Right lobe of liver (tissue), 6 donors: ENCODE measurements at regions not wholly inside any gene's neighbourhood (a gene's known extent, or its start where the extent isn't known, plus 50 kb on each side); places are given as distances from the start of the nearest gene placed in this dataset.

Source experiments
- ATAC-seq, 4 donors: fragments of 200-7000 bp; cut with Tn5 transposase; one replicate each; pipeline ENCODE4 v1.9.1; 2020; ENCODE audit warnings: mild to moderate bottlenecking in 4 of 4, moderate library complexity in 4 of 4
- DNase-seq, 3 donors: peaks; one replicate each; pipeline ENCODE4 v3.0.0-alpha.2; 2020
- H3K27ac ChIP-seq, 3 donors: fragments of 200-600 bp; one replicate each; pipeline ENCODE4 v1.8.0; 2022
- H3K27me3 ChIP-seq, 2 donors: fragments of 200-600 bp; one replicate each; pipeline ENCODE4 v1.8.0; 2022
- H3K36me3 ChIP-seq, 4 donors: fragments of 200-600 bp; sonication (generic) in 1 of 4; one replicate each; pipeline versions ENCODE4 v1.5.1 to v1.8.0; 2017 to 2022; ENCODE audit warnings: control low read depth in 1 of 4
- H3K4me1 ChIP-seq, 4 donors: fragments of 200-600 bp; sonication (generic) in 1 of 4; one replicate each; pipeline versions ENCODE4 v1.5.1 to v1.8.0; 2017 to 2022; ENCODE audit warnings: control low read depth in 1 of 4
- H3K4me3 ChIP-seq, 3 donors: fragments of 200-600 bp; one replicate each; pipeline ENCODE4 v1.8.0; 2022
- H3K9me3 ChIP-seq, 4 donors: fragments of 200-600 bp; sonication (generic) in 1 of 4; one replicate each; pipeline versions ENCODE4 v1.5.1 to v1.8.0; 2017 to 2022; ENCODE audit warnings: control low read depth in 1 of 4
- POLR2A ChIP-seq: fragments of 450-650 bp; IDR thresholded peaks from one replicate; pipeline ENCODE4 v1.6.1; 2017; ENCODE audit warnings: antibody characterized with exemption, mild to moderate bottlenecking
- WGBS: methylation state at CpG from one replicate; pipeline ENCODE4 v1.1.6; 2018; ENCODE audit warnings: low coverage, low lambda C conversion rate; ENCODE audit not compliant: insufficient coverage; ENCODE audit errors: missing lambda C conversion rate; 5-methylcytosine and 5-hydroxymethylcytosine counted together
- intact Hi-C, 2 donors: fragments of 100-400 bp; cut with DNase I; formaldehyde crosslinking; loops; one replicate each; pipeline versions ENCODE4 v1.11.2 to v1.14.1; 2022
- TF ChIP-seq, protein P1 (sequence below), 4 donors: fragments of 200-600 bp in 3 of 4; fragments of 450-650 bp in 1 of 4; IDR thresholded peaks; one replicate each; pipeline versions ENCODE4 v1.5.1 to v1.8.0; 2016 to 2022; ENCODE audit warnings: antibody characterized with exemption in 4 of 4, mild to moderate bottlenecking in 2 of 4
- donor health status: DM: no; HTN: yes; CAD: no.
- donor health status: DM: no; HTN: no; CAD: no.
- donor health status: DM: no; HTN: no; CAD: no.
- donor health status: DM: no; HTN: yes; CAD: no.
- donor health status: DM: no; HTN: yes; CAD: no.

DNA sequence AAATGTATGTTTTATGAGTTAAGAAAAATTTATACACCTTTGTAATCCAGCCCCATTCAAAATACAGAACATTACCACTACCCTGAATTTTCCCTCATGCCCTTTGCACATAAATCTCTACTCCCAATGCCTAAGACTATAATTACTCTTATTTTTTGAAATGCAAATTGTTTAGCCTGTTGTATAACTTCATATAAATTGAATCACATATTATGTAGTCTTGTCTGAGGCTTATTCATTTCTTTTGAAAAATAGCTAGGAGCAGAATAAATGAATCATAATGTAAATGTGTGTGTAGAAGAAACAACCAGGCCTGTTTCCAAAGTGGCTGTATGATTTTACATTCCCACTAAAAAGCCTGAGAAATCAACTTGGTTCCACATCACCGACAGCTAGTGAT, 319.8 kb downstream of the DCAF12L2 start:
- no peaks in the 10 kb centered on the region for H3K4me1 ChIP-seq
- no peak for DNase-seq
- 47% methylated on average over 1 of the region's 1 CpG for WGBS
- no peaks in the 10 kb centered on the region for H3K36me3 ChIP-seq
- ATAC-seq, result no peak
- no peaks in the 10 kb centered on the region for H3K27me3 ChIP-seq
- H3K9me3 ChIP-seq, result no peaks in the 10 kb centered on the region
- no peak overlapping the region for H3K27ac ChIP-seq
- H3K4me3 ChIP-seq, result no peak overlapping the region
- TF ChIP-seq, protein P1, sequence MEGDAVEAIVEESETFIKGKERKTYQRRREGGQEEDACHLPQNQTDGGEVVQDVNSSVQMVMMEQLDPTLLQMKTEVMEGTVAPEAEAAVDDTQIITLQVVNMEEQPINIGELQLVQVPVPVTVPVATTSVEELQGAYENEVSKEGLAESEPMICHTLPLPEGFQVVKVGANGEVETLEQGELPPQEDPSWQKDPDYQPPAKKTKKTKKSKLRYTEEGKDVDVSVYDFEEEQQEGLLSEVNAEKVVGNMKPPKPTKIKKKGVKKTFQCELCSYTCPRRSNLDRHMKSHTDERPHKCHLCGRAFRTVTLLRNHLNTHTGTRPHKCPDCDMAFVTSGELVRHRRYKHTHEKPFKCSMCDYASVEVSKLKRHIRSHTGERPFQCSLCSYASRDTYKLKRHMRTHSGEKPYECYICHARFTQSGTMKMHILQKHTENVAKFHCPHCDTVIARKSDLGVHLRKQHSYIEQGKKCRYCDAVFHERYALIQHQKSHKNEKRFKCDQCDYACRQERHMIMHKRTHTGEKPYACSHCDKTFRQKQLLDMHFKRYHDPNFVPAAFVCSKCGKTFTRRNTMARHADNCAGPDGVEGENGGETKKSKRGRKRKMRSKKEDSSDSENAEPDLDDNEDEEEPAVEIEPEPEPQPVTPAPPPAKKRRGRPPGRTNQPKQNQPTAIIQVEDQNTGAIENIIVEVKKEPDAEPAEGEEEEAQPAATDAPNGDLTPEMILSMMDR (IDR thresholded peaks at IDR 0.05), result no peak
- no peak for TF ChIP-seq POLR2A
- intact Hi-C loops, result no loop called here

DNA sequence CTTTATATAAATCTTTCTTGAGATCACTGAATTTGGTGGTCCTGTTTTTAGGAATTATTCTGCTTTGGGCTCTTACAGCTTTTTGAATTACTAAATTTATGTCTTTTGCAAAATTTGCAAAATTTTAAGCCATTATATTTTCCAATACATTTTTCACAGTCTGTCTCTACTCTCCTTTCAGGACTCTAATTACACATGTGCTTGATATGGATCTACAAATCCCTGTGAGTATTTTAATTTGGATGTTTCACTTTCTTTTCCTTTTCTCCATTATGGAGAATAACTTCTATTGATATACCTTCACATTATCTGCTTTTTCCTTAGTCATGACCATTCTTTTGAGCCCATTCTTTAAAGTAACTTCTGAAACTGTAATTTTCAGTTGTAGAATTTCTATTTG, 315.4 kb downstream of the DCAF12L2 start:
- Histone ChIP-seq H3K36me3 (no peaks in the 10 kb centered on the region), H3K4me1 (no peaks in the 10 kb centered on the region), H3K9me3 (no peaks in the 10 kb centered on the region), H3K27me3 (no peaks in the 10 kb centered on the region), H3K4me3 (no peak overlapping the region), H3K27ac (no peak overlapping the region)
- DNase-seq, result no peak
- peak in 2 of 4 donors; percentile 55 to 58 for ATAC-seq
- TF ChIP-seq POLR2A, result no peak
- TF ChIP-seq, protein P1 (IDR thresholded peaks at IDR 0.05), result no peak
- intact Hi-C loops, result no loop called here

DNA sequence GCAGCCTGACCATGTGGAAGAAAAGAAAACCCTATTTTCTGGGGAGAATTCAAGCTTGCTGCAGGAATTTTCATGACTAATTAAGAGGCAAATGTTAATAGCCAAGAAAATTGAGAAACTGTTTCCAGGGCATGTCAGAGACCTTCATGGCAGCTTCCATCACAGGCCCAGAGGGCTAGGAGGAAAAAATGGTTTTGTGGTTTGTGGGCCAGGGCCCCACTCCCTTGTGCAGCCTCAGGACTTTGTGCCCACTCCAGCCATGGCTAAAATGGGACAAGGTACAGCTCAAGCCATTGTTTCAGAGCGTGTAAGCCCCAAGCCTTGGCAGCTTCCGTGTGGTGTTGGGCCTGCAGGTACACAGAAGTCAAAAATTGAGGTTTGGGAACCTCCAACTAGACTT, 282.9 kb downstream of the DCAF12L2 start:
- Histone ChIP-seq H3K27me3 (no peaks in the 10 kb centered on the region), H3K9me3 (no peaks in the 10 kb centered on the region), H3K4me3 (no peak overlapping the region), H3K36me3 (no peaks in the 10 kb centered on the region), H3K27ac (no peak overlapping the region), H3K4me1 (no peaks in the 10 kb centered on the region)
- 36% methylated on average over 2 of the region's 2 CpGs for WGBS
- no peak for TF ChIP-seq POLR2A
- intact Hi-C loops, result no loop called here
- no peak for DNase-seq
- ATAC-seq, result no peak

DNA sequence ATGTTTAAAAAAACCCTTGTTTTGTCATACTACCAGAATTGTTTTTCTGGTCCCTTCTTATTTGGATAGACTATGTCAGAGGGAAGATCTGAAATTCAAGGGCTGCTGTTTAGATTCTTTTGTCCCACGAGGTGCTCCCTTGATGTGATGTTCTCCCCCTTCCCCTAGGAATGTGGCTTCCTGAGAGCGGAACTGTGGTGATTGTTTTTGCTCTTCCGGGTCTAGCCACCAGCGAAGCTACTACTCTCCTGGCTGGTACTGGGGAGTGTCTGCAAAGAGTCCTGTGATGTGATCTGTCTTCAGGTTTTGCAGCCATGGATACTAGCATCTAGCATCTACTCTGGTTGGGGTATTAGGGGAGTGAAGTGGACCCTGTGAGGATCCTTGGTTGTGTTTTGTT, 271.1 kb downstream of the DCAF12L2 start:
- 44% methylated on average over 3 of the region's 4 CpGs for WGBS
- H3K4me1 ChIP-seq, result no peaks in the 10 kb centered on the region
- no peaks in the 10 kb centered on the region for H3K9me3 ChIP-seq

DNA sequence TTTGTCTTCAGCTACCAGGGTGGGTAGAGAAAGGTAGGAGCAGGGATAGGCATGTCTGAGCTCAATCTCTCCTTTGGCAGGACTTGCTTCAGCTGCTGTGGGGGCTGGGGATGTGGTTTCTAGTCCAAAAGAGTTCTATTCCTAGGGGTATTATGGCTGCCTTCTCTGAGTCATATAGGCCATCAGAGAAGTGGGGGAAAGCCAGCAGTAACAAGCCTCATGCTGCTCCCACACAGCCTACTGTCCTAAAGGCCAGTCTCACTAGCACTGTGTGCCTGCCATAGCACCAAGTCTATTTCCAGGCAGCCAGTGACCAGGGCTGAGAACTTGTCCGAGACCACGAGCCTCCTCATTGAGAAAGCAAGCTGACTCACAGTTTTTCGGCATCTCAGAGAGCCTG, 270.6 kb downstream of the DCAF12L2 start:
- H3K27ac ChIP-seq, result no peak overlapping the region
- no peaks in the 10 kb centered on the region for H3K36me3 ChIP-seq
- H3K9me3 ChIP-seq, result no peaks in the 10 kb centered on the region
- ATAC-seq, result no peak
- H3K4me3 ChIP-seq, result no peak overlapping the region
- H3K27me3 ChIP-seq, result no peaks in the 10 kb centered on the region
- TF ChIP-seq, protein P1 (IDR thresholded peaks at IDR 0.05), result no peak
- no peak for TF ChIP-seq POLR2A
- intact Hi-C loops, result no loop called here
- H3K4me1 ChIP-seq, result no peaks in the 10 kb centered on the region
- DNase-seq, result no peak
- WGBS, result 33% methylated on average over 3 of the region's 3 CpGs

More for the DNA sequence above, 271.1 kb downstream of the DCAF12L2 start:
- H3K27ac ChIP-seq, result no peak overlapping the region
- H3K36me3 ChIP-seq, result no peaks in the 10 kb centered on the region
- TF ChIP-seq, protein P1 (IDR thresholded peaks at IDR 0.05), result no peak
- ATAC-seq (no peak), DNase-seq (no peak)
- H3K4me3 ChIP-seq, result no peak overlapping the region
- intact Hi-C loops, result no loop called here
- no peaks in the 10 kb centered on the region for H3K27me3 ChIP-seq
